ENCODE measurements at regions not wholly inside any gene's neighbourhood (a gene's known extent, or its start where the extent isn't known, plus 50 kb on each side); places are given as distances from the start of the nearest gene placed in this dataset.

GRCh38 chr9:1698991-1699390, 316.2 kb upstream of the SMARCA2 start:
- 89 to 91% methylated on average over 5 of the region's 5 CpGs for WGBS, 2 donors (ENCODE audit: low coverage in 1 of 2)
- in situ Hi-C loops (cut with MboI; ENCODE audit: low pct_ligation_motif_present in 1 of 4, low pct_unique_long_range_greater_than_20kb in 1 of 4, low sequenced_read_pairs in 3 of 4), result no loop called here
- no peak overlapping the region for H3K4me3 ChIP-seq

GRCh38 chr9:1701113-1701512, 314.0 kb upstream of the SMARCA2 start:
- no peaks in the 10 kb centered on the region for H3K27me3 ChIP-seq
- H3K36me3 ChIP-seq, result no peaks in the 10 kb centered on the region
- H3K27ac ChIP-seq, result no peak overlapping the region
- no peak overlapping the region for H3K4me3 ChIP-seq
- H3K9me3 ChIP-seq, result no peaks in the 10 kb centered on the region
- no peaks in the 10 kb centered on the region for H3K4me1 ChIP-seq
- no peak for DNase-seq
- intact Hi-C loops (cut with DNase I; ENCODE audit: low total_unique reads), result no loop called here
- TF ChIP-seq CTCF (IDR thresholded peaks at IDR 0.05) (no peak), POLR2AphosphoS5 (IDR thresholded peaks at IDR 0.05) (no peak), POLR2A (IDR thresholded peaks at IDR 0.05) (no peak), EP300 (IDR thresholded peaks at IDR 0.05; ENCODE audit: low read depth) (no peak)
- in situ Hi-C loops (cut with MboI; ENCODE audit: low pct_ligation_motif_present in 1 of 4, low pct_unique_long_range_greater_than_20kb in 1 of 4, low sequenced_read_pairs in 3 of 4), result loop anchor here in 2 of 4 donors (25.0 kb wide), 1 partner anchor 386 kb away; no protein-coding TSS in a partner anchor
- 80 to 89% methylated on average over 2 of the region's 2 CpGs for WGBS, 2 donors (ENCODE audit: low coverage in 1 of 2)

More at GRCh38 chr9:1698991-1699390, 316.2 kb upstream of the SMARCA2 start:
- TF ChIP-seq CTCF (IDR thresholded peaks at IDR 0.05), result no peak
- TF ChIP-seq EP300 (IDR thresholded peaks at IDR 0.05; ENCODE audit: low read depth), result no peak
- TF ChIP-seq POLR2A (IDR thresholded peaks at IDR 0.05), result no peak
- no peak overlapping the region for H3K27ac ChIP-seq
- no peaks in the 10 kb centered on the region for H3K27me3 ChIP-seq
- no peak for DNase-seq
- no peaks in the 10 kb centered on the region for H3K36me3 ChIP-seq
- H3K4me1 ChIP-seq, result no peaks in the 10 kb centered on the region
- no peaks in the 10 kb centered on the region for H3K9me3 ChIP-seq
- intact Hi-C loops (cut with DNase I; ENCODE audit: low total_unique reads), result no loop called here

- in situ Hi-C loops (cut with MboI; ENCODE audit: low pct_ligation_motif_present in 1 of 4, low pct_unique_long_range_greater_than_20kb in 1 of 4, low sequenced_read_pairs in 3 of 4), result loop anchor here in 2 of 4 donors (25.0 kb wide), 1 partner anchor 385 kb away; no protein-coding TSS in a partner anchor
- TF ChIP-seq POLR2A (IDR thresholded peaks at IDR 0.05) (no peak), POLR2AphosphoS5 (IDR thresholded peaks at IDR 0.05) (no peak), CTCF (IDR thresholded peaks at IDR 0.05) (no peak), EP300 (IDR thresholded peaks at IDR 0.05; ENCODE audit: low read depth) (no peak)
- no peak for DNase-seq
- H3K9me3 ChIP-seq, result no peaks in the 10 kb centered on the region
- H3K4me1 ChIP-seq, result no peaks in the 10 kb centered on the region
- no peak overlapping the region for H3K27ac ChIP-seq
- H3K4me3 ChIP-seq, result no peak overlapping the region
- no peaks in the 10 kb centered on the region for H3K27me3 ChIP-seq
- intact Hi-C loops (cut with DNase I; ENCODE audit: low total_unique reads), result no loop called here
- no peaks in the 10 kb centered on the region for H3K36me3 ChIP-seq
- WGBS, 2 donors (ENCODE audit: low coverage in 1 of 2), result 54 to 60% methylated on average over 3 of the region's 3 CpGs
Observed at GRCh38 chr9:1702701-1703100, 312.4 kb upstream of the SMARCA2 start.

GRCh38 chr9:1707291-1707690, 307.9 kb upstream of the SMARCA2 start:
- WGBS, 2 donors (ENCODE audit: low coverage in 1 of 2), result 22 to 47% methylated on average over 1 of the region's 1 CpG
- intact Hi-C loops (cut with DNase I; ENCODE audit: low total_unique reads), result no loop called here

More at GRCh38 chr9:1707291-1707690, 307.9 kb upstream of the SMARCA2 start:
- Histone ChIP-seq H3K27ac (no peak overlapping the region), H3K4me1 (no peaks in the 10 kb centered on the region), H3K4me3 (no peak overlapping the region), H3K36me3 (no peaks in the 10 kb centered on the region), H3K9me3 (no peaks in the 10 kb centered on the region), H3K27me3 (peaks cover 5% of the 10 kb centered on the region)
- no peak for DNase-seq
- in situ Hi-C loops (cut with MboI; ENCODE audit: low pct_ligation_motif_present in 1 of 4, low pct_unique_long_range_greater_than_20kb in 1 of 4, low sequenced_read_pairs in 3 of 4), result loop anchor here in 2 of 4 donors (25.0 kb wide), 1 partner anchor 380 kb away; no protein-coding TSS in a partner anchor
- TF ChIP-seq POLR2A (IDR thresholded peaks at IDR 0.05) (no peak), CTCF (IDR thresholded peaks at IDR 0.05) (no peak), EP300 (IDR thresholded peaks at IDR 0.05; ENCODE audit: low read depth) (no peak), POLR2AphosphoS5 (IDR thresholded peaks at IDR 0.05) (no peak)

All from transverse colon (tissue), 4 donors.